WERI-Rb-1 (cell line): ENCODE measurements at regions not wholly inside any gene's neighbourhood (a gene's known extent, or its start where the extent isn't known, plus 50 kb on each side); places are given as distances from the start of the nearest gene placed in this dataset.

ENCODE experiments used
- DNase-seq: peaks from one replicate; pipeline ENCODE4 v3.0.0-alpha.2; 2020
- H3K27ac ChIP-seq: fragments of 250-450 bp; sonication (Bioruptor Pico); 2 replicates; pipeline ENCODE4 v1.5.1; 2020; ENCODE audit warnings: mild to moderate bottlenecking, moderate library complexity
- H3K27me3 ChIP-seq: fragments of 250-450 bp; sonication (Bioruptor Pico); 2 replicates; pipeline ENCODE4 v1.5.1; 2021; ENCODE audit warnings: mild to moderate bottlenecking, low read depth, moderate library complexity; ENCODE audit not compliant: insufficient read depth, severe bottlenecking
- H3K36me3 ChIP-seq: fragments of 250-450 bp; sonication (Bioruptor Pico); 2 replicates; pipeline ENCODE4 v1.5.1; 2020; ENCODE audit warnings: mild to moderate bottlenecking, moderate library complexity
- H3K4me3 ChIP-seq: 2 replicates; pipeline ENCODE4 v1.5.1; 2011; ENCODE audit warnings: low read depth, mild to moderate bottlenecking, control low read depth, low read length
- H3K9me3 ChIP-seq: fragments of 250-450 bp; sonication (Bioruptor Pico); 2 replicates; pipeline ENCODE4 v1.5.1; 2021; ENCODE audit warnings: mild to moderate bottlenecking, moderate library complexity; ENCODE audit not compliant: severe bottlenecking
- TF ChIP-seq, protein P1 (sequence below): IDR thresholded peaks from 2 replicates; pipeline ENCODE4 v1.5.1; 2011; ENCODE audit warnings: low read depth, mild to moderate bottlenecking, control low read depth, inconsistent platforms, low read length

DNA sequence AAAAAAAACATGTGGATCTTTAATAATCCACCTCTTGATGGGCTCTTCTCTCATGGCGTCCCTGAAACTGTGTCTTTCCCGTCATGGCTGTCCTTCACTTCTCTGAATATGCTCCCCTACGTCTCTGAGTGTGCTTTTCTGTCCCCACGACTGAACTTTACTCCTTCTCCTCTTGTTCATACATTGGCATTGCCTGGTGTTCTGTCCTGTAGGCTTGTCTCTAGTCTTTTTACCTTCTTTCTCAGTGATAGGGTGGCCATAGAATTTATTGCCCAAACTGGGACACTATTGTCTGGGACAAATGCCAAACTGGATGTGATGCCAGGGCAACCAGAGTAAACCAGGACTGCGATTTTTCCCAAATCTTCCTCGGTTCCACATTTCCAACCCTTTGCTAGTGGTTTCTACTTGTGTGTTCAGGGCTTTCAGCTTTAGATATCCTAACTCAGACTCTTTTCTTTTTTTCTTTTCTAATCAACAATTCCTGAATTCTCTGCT is 202.2 kb downstream of the ATP23 start:
- Histone ChIP-seq H3K36me3 (no peaks in the 10 kb centered on the region), H3K27ac (no peak overlapping the region), H3K27me3 (no peaks in the 10 kb centered on the region), H3K4me3 (no peak overlapping the region), H3K9me3 (no peaks in the 10 kb centered on the region)
- DNase-seq, result no peak
- TF ChIP-seq, protein P1, sequence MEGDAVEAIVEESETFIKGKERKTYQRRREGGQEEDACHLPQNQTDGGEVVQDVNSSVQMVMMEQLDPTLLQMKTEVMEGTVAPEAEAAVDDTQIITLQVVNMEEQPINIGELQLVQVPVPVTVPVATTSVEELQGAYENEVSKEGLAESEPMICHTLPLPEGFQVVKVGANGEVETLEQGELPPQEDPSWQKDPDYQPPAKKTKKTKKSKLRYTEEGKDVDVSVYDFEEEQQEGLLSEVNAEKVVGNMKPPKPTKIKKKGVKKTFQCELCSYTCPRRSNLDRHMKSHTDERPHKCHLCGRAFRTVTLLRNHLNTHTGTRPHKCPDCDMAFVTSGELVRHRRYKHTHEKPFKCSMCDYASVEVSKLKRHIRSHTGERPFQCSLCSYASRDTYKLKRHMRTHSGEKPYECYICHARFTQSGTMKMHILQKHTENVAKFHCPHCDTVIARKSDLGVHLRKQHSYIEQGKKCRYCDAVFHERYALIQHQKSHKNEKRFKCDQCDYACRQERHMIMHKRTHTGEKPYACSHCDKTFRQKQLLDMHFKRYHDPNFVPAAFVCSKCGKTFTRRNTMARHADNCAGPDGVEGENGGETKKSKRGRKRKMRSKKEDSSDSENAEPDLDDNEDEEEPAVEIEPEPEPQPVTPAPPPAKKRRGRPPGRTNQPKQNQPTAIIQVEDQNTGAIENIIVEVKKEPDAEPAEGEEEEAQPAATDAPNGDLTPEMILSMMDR, result no peak

DNA sequence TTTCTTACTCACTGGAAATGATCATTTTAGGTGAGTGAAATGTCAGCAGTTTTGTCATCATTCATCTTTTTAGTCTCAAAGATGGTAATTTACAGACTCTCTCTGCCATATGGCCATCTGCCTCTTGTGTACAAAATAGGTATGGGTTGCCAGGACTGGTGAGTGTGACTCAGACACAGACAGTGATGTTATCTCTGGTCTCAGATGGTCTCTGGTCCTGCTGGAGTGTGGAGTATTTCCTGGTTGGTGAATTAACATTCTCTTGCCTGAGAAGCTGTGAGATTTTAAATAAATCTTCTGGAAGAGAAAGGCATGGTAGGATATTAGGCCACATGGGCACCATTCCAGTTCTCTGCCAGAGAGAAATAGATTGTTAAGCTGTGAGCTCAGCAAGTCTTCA is 207.0 kb downstream of the ATP23 start:
- Histone ChIP-seq H3K4me3 (no peak overlapping the region), H3K36me3 (no peaks in the 10 kb centered on the region), H3K9me3 (no peaks in the 10 kb centered on the region), H3K27ac (no peak overlapping the region), H3K27me3 (no peaks in the 10 kb centered on the region)
- TF ChIP-seq, protein P1, result no peak
- no peak for DNase-seq

DNA sequence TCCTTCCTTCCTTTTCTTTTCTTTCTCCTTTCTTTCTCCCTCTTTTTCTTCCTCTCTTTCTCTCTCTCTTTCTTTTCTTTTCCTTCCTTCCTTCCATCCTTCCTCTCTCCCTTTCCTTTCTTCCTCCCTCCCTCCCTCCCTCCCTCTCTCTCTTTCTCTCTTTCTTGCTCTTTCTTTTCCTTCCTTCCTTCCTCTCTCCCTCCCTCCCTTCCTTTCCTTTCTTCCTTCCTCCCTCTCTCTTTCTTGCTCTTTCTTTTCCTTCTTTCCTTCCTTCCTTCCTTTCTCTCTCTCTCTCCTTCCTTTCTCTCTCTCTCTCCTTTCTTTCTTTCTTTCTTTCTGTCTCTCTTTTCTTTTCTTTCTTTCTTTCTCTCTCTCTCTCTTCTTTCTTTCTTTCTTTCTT is 207.6 kb downstream of the ATP23 start:
- no peak overlapping the region for H3K4me3 ChIP-seq

DNA sequence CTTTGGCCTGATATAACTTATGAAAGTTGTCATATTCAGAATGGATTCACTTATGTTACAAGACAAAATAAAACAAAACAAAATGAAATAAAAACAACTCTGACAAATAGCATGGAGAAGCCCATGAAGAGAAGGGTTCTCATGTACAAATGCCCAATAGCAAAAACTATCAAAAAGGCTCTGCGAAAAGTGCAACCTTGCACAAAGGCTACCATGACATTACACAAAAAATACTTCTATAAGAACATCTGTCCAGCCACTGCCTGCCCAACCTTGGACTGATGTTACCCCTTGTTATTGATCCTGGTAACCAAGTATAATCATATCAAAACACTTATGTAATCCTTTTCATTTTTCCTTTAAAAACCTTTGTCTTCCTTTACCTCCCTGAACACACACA is 213.0 kb downstream of the ATP23 start:
- Histone ChIP-seq H3K4me3 (no peak overlapping the region), H3K27me3 (no peaks in the 10 kb centered on the region), H3K27ac (no peak overlapping the region), H3K36me3 (no peaks in the 10 kb centered on the region), H3K9me3 (no peaks in the 10 kb centered on the region)
- no peak for DNase-seq
- TF ChIP-seq, protein P1, result no peak

More for the DNA sequence above, 207.6 kb downstream of the ATP23 start:
- H3K27ac ChIP-seq, result no peak overlapping the region
- TF ChIP-seq, protein P1, result no peak
- DNase-seq, result no peak
- no peaks in the 10 kb centered on the region for H3K9me3 ChIP-seq
- no peaks in the 10 kb centered on the region for H3K27me3 ChIP-seq
- no peaks in the 10 kb centered on the region for H3K36me3 ChIP-seq

DNA sequence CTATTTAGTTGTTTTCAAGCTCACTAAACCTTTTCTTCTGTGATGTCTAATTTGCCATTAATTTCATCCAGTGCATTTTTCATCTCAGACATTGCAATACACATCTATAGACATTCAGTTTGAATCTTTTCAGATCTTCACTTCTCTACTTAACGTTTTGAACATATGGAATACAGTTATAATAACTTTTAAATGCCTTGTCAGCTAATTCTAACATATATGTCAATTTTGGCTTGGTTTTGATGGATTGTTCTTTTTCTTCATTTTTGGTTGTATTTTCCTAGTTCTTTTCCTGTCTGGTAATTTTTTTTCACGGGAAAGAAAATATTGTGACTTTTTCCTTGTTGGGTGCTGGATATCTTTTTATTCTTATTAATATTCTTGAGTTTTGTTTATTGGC is 215.3 kb downstream of the ATP23 start:
- Histone ChIP-seq H3K27ac (no peak overlapping the region), H3K36me3 (no peaks in the 10 kb centered on the region), H3K4me3 (no peak overlapping the region), H3K9me3 (no peaks in the 10 kb centered on the region), H3K27me3 (no peaks in the 10 kb centered on the region)
- no peak for DNase-seq
- TF ChIP-seq, protein P1, result no peak

DNA sequence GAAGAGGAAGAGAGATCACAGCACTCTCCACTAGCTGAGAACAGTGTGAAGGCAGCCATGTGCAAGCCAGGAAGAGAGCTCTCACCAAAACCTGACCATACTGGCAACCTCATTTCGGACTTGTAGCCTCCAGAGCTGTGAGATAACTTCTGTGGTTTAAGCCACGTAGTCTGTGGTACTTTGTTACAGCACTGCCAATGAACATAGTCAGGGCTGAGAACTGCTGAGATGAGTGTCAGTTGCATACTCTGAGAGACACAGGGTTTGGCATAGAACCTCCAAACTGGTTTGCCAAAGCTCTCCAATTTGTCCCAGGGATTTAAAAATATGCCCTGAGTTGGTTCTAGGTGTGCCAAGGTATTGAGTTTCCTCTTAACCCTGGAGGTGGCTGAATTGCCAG is 218.6 kb downstream of the ATP23 start:
- no peak overlapping the region for H3K27ac ChIP-seq
- TF ChIP-seq, protein P1, result no peak
- DNase-seq, result no peak

More for the DNA sequence above, 218.6 kb downstream of the ATP23 start:
- H3K9me3 ChIP-seq, result no peaks in the 10 kb centered on the region
- no peaks in the 10 kb centered on the region for H3K36me3 ChIP-seq
- no peaks in the 10 kb centered on the region for H3K27me3 ChIP-seq
- no peak overlapping the region for H3K4me3 ChIP-seq
